Trophoblast cell (in vitro differentiated cells and primary cell): ENCODE measurements at regions not wholly inside any gene's neighbourhood (a gene's known extent, or its start where the extent isn't known, plus 50 kb on each side); places are given as distances from the start of the nearest gene placed in this dataset.

Source experiments
- DNase-seq, 2 donors: peaks; one replicate each; pipeline ENCODE4 v3.0.0-alpha.2; 2016
- H2AFZ ChIP-seq: 2 replicates; pipeline ENCODE4 v1.6.1; 2013; ENCODE audit warnings: low read length, moderate library complexity, mild to moderate bottlenecking; ENCODE audit not compliant: insufficient read depth, poor library complexity
- H2AK5ac ChIP-seq: 2 replicates; pipeline ENCODE4 v1.6.1; 2013; ENCODE audit warnings: mild to moderate bottlenecking, low read length
- H2BK120ac ChIP-seq: 2 replicates; pipeline ENCODE4 v1.6.1; 2013; ENCODE audit warnings: low read length, mild to moderate bottlenecking, moderate library complexity; ENCODE audit not compliant: insufficient read depth, poor library complexity
- H2BK12ac ChIP-seq: 2 replicates; pipeline ENCODE4 v1.6.1; 2013; ENCODE audit warnings: mild to moderate bottlenecking, low read length, moderate library complexity
- H2BK5ac ChIP-seq: 2 replicates; pipeline ENCODE4 v1.6.1; 2013; ENCODE audit warnings: low read length, low read depth, moderate library complexity, mild to moderate bottlenecking; ENCODE audit not compliant: poor library complexity
- H3K14ac ChIP-seq: 2 replicates; pipeline ENCODE4 v1.6.1; 2013; ENCODE audit warnings: mild to moderate bottlenecking, low read length
- H3K18ac ChIP-seq: 2 replicates; pipeline ENCODE4 v1.6.1; 2013; ENCODE audit warnings: mild to moderate bottlenecking, low read length
- H3K23ac ChIP-seq: 2 replicates; pipeline ENCODE4 v1.6.1; 2013; ENCODE audit warnings: low read length
- H3K27ac ChIP-seq: 2 replicates; pipeline ENCODE4 v1.5.1; 2013; ENCODE audit warnings: low read depth, mild to moderate bottlenecking, inconsistent platforms, low read length, moderate library complexity
- H3K27me3 ChIP-seq: 2 replicates; pipeline ENCODE4 v1.6.1; 2013; ENCODE audit warnings: inconsistent platforms, mild to moderate bottlenecking, low read length, moderate library complexity; ENCODE audit not compliant: insufficient read depth
- H3K36me3 ChIP-seq, 2 experiments: 1 replicate in 1 of 2; 2 replicates in 1 of 2; pipeline ENCODE4 v1.6.1; 2013; ENCODE audit warnings: low read length in 2 of 2, mild to moderate bottlenecking in 2 of 2, moderate library complexity in 1 of 2; ENCODE audit not compliant: insufficient read depth in 2 of 2, control insufficient read depth in 1 of 2
- H3K4ac ChIP-seq: 2 replicates; pipeline ENCODE4 v1.6.1; 2013; ENCODE audit warnings: low read depth, mild to moderate bottlenecking, low read length, moderate library complexity
- H3K4me1 ChIP-seq, 2 experiments: 1 replicate in 1 of 2; 2 replicates in 1 of 2; pipeline ENCODE4 v1.6.1; 2013; ENCODE audit warnings: low read length in 2 of 2, mild to moderate bottlenecking in 2 of 2, moderate library complexity in 1 of 2; ENCODE audit not compliant: insufficient read depth in 2 of 2, control insufficient read depth in 1 of 2
- H3K4me2 ChIP-seq: 2 replicates; pipeline ENCODE4 v1.6.1; 2013; ENCODE audit warnings: inconsistent platforms, mild to moderate bottlenecking, low read length, moderate library complexity
- H3K4me3 ChIP-seq: 2 replicates; pipeline ENCODE4 v1.5.1; 2013; ENCODE audit warnings: mild to moderate bottlenecking, low read depth, low read length, inconsistent platforms
- H3K79me1 ChIP-seq: one replicate; pipeline ENCODE4 v1.6.1; 2013; ENCODE audit warnings: low read length
- H3K79me2 ChIP-seq: 2 replicates; pipeline ENCODE4 v1.6.1; 2013; ENCODE audit warnings: low read length, mild to moderate bottlenecking; ENCODE audit not compliant: control insufficient read depth, insufficient read depth, poor library complexity
- H3K9ac ChIP-seq: 2 replicates; pipeline ENCODE4 v1.6.1; 2013; ENCODE audit warnings: mild to moderate bottlenecking, low read length
- H3K9me3 ChIP-seq: 2 replicates; pipeline ENCODE4 v1.6.1; 2013; ENCODE audit warnings: low read depth, mild to moderate bottlenecking, control low read depth, inconsistent platforms, low read length; ENCODE audit not compliant: insufficient read depth
- H4K12ac ChIP-seq: 2 replicates; pipeline ENCODE4 v1.6.1; 2013; ENCODE audit warnings: low read depth, mild to moderate bottlenecking, low read length, moderate library complexity
- H4K8ac ChIP-seq: 2 replicates; pipeline ENCODE4 v1.6.1; 2013; ENCODE audit warnings: low read depth, mild to moderate bottlenecking, low read length, moderate library complexity
- H4K91ac ChIP-seq: one replicate; pipeline ENCODE4 v1.6.1; 2013; ENCODE audit warnings: low read depth, mild to moderate bottlenecking, low read length, moderate library complexity
- WGBS: extraction: QIAGEN DNeasy Blood & Tissue Kit; methylation state at CpG from one replicate; pipeline ENCODE4 v1.1.7; 2013; ENCODE audit warnings: missing lambda C conversion rate; ENCODE audit not compliant: insufficient read length, insufficient coverage; ENCODE audit errors: extremely low coverage; 5-methylcytosine and 5-hydroxymethylcytosine counted together

GRCh38 chr2:196441527-196441926, 198.0 kb upstream of the CCDC150 start:
- Histone ChIP-seq H3K9me3 (no peaks in the 10 kb centered on the region), H2BK12ac (no peak overlapping the region)

GRCh38 chr2:196442211-196442610, 197.3 kb upstream of the CCDC150 start:
- H3K79me1 ChIP-seq: no peaks in the 10 kb centered on the region
- no peaks in the 10 kb centered on the region for H3K9me3 ChIP-seq
- H3K27ac ChIP-seq: no peak overlapping the region
- H3K4me2 ChIP-seq: no peak overlapping the region
- DNase-seq: peak in 1 of 2 donors; percentile 12
- no peak overlapping the region for H3K9ac ChIP-seq
- no peak overlapping the region for H3K14ac ChIP-seq
- H3K27me3 ChIP-seq: no peaks in the 10 kb centered on the region
- H4K8ac ChIP-seq: no peak overlapping the region
- no peak overlapping the region for H4K12ac ChIP-seq
- H3K4me3 ChIP-seq: no peak overlapping the region
- H2AK5ac ChIP-seq: no peak overlapping the region
- H4K91ac ChIP-seq: no peak overlapping the region
- no peak overlapping the region for H2BK5ac ChIP-seq
- H2AFZ ChIP-seq: no peak overlapping the region
- H3K79me2 ChIP-seq: no peaks in the 10 kb centered on the region
- no peak overlapping the region for H2BK120ac ChIP-seq
- H3K36me3 ChIP-seq: no peaks in the 10 kb centered on the region
- no peak overlapping the region for H3K4ac ChIP-seq
- no peak overlapping the region for H3K23ac ChIP-seq
- no peak overlapping the region for H3K18ac ChIP-seq
- H3K4me1 ChIP-seq: no peaks in the 10 kb centered on the region
- H2BK12ac ChIP-seq: no peak overlapping the region

More at GRCh38 chr2:196441527-196441926, 198.0 kb upstream of the CCDC150 start:
- Histone ChIP-seq H2AFZ (no peak overlapping the region), H3K14ac (no peak overlapping the region), H3K4me2 (no peak overlapping the region), H2BK120ac (no peak overlapping the region), H3K27ac (no peak overlapping the region), H3K79me1 (no peaks in the 10 kb centered on the region), H4K12ac (no peak overlapping the region), H3K4me3 (no peak overlapping the region), H3K79me2 (no peaks in the 10 kb centered on the region), H4K8ac (no peak overlapping the region), H3K4ac (no peak overlapping the region), H3K9ac (no peak overlapping the region), H2AK5ac (no peak overlapping the region), H3K18ac (no peak overlapping the region), H3K23ac (no peak overlapping the region), H3K4me1 (no peaks in the 10 kb centered on the region), H2BK5ac (no peak overlapping the region), H4K91ac (no peak overlapping the region), H3K27me3 (no peaks in the 10 kb centered on the region), H3K36me3 (no peaks in the 10 kb centered on the region)
- no peak for DNase-seq
- no CpG with 5 or more reads among the region's 2 CpGs for WGBS

- H2BK5ac ChIP-seq: no peak overlapping the region
- H3K36me3 ChIP-seq: no peaks in the 10 kb centered on the region
- H3K79me2 ChIP-seq: no peaks in the 10 kb centered on the region
- no peak overlapping the region for H3K27ac ChIP-seq
- H3K14ac ChIP-seq: no peak overlapping the region
- no peak overlapping the region for H3K18ac ChIP-seq
- H3K4me2 ChIP-seq: no peak overlapping the region
- H3K79me1 ChIP-seq: no peaks in the 10 kb centered on the region
- no peaks in the 10 kb centered on the region for H3K9me3 ChIP-seq
- H2BK12ac ChIP-seq: no peak overlapping the region
- H4K91ac ChIP-seq: no peak overlapping the region
- no CpG with 5 or more reads among the region's 1 CpG for WGBS
- H3K27me3 ChIP-seq: no peaks in the 10 kb centered on the region
- no peak overlapping the region for H2AFZ ChIP-seq
- H3K4ac ChIP-seq: no peak overlapping the region
- no peak overlapping the region for H3K4me3 ChIP-seq
- no peaks in the 10 kb centered on the region for H3K4me1 ChIP-seq
- no peak overlapping the region for H3K9ac ChIP-seq
- no peak for DNase-seq
- H2AK5ac ChIP-seq: no peak overlapping the region
- no peak overlapping the region for H3K23ac ChIP-seq
- no peak overlapping the region for H4K8ac ChIP-seq
- no peak overlapping the region for H4K12ac ChIP-seq
- no peak overlapping the region for H2BK120ac ChIP-seq
Measured at GRCh38 chr2:196444442-196444841, 195.1 kb upstream of the CCDC150 start.

- Histone ChIP-seq H4K12ac (no peak overlapping the region), H2BK12ac (no peak overlapping the region), H3K27ac (no peak overlapping the region), H3K9ac (no peak overlapping the region), H4K8ac (no peak overlapping the region), H2AFZ (no peak overlapping the region), H3K27me3 (no peaks in the 10 kb centered on the region), H3K14ac (no peak overlapping the region), H3K4me2 (no peak overlapping the region), H2AK5ac (no peak overlapping the region), H3K4me3 (no peak overlapping the region), H3K18ac (no peak overlapping the region), H3K4me1 (no peaks in the 10 kb centered on the region), H3K9me3 (no peaks in the 10 kb centered on the region), H2BK120ac (no peak overlapping the region), H2BK5ac (no peak overlapping the region), H4K91ac (no peak overlapping the region), H3K79me1 (no peaks in the 10 kb centered on the region), H3K36me3 (no peaks in the 10 kb centered on the region), H3K79me2 (no peaks in the 10 kb centered on the region), H3K4ac (no peak overlapping the region), H3K23ac (no peak overlapping the region)
- WGBS: no CpG with 5 or more reads among the region's 1 CpG
- no peak for DNase-seq
Measured at GRCh38 chr2:196445991-196446390, 193.5 kb upstream of the CCDC150 start.
